NCI-H146 treated with DMSO at 0.1 percent for 48 hours (cell line): ENCODE measurements at regions not wholly inside any gene's neighbourhood (a gene's known extent, or its start where the extent isn't known, plus 50 kb on each side); places are given as distances from the start of the nearest gene placed in this dataset.

ENCODE experiments used
- DNase-seq: peaks from one replicate; lab custom pipeline; 2025; ENCODE audit not compliant: unreplicated experiment; lab: John Stamatoyannopoulos, UW

DNA sequence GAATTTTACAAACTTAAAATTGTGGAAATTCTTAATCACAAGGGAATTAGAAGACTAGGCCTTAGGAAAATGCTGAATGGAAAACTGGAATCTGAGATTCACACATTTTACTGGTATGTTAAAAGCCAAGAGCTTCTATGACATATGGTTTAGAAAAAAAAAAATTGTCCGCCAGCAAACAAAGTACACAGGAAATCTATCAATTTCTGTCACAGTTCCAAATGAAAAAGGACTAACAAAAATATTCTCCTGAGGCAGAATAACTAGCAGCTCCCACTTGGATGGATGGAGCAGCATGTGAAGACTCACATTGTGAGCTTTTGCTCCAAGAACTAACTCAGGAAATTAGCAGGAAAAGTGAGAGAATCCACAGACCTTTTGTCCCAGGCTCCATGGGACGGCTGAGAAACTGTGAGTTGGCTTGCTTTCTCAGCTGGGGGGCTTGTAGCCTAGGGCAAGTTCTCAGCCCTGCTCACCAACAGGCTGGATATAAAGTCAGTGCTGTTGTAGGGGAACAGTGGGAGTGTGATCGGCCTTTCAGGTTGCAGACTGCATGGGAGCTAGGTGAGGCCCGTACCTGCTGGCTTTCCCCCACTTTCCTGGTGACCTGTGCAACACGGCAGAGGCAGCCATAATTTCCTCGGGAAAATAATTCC lies 731.1 kb upstream of the SGO1 start:
- DNase-seq: no peak

DNA sequence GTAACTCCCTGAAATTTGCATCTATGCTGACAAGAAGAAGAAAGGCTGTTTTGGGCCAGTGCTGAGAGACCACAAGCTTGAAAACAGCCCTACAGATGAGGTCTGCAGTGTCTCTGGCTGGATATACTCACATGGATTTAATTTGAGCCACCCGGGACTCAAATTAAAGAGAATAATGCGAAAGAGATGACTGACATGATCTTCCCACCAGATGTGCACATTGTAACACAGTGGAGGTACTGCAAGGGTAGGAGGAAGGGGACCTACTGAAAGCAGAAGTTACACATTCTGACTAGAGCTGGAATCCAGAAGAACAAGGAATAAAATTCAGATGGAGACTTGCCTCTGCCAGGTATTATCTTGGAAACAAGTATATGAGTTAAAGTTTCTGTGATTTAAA lies 728.3 kb upstream of the SGO1 start:
- DNase-seq: no peak

DNA sequence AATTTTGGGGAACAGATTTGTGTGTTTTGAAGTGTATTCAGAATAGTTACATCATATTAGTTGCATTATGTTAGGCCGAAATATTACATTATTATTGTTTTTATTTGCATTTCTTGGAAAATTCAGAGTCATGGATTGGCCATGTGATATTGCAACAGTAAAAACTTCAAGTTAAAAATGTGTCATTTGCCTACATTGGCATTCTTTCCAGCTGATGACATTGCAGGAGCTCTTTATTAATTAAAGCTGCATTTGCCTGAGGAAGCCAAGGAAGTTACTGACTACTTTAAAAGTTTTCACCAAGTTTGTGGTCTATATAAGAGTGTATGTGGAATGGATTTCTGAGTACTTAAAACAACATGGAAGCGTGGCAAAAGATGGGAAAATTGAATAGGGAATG lies 726.4 kb upstream of the SGO1 start:
- DNase-seq: no peak

- DNase-seq: no peak
These were observed 723.5 kb upstream of the SGO1 start for GRCh38 chr3:20909511-20909910.

- DNase-seq: no peak
These were observed 719.3 kb upstream of the SGO1 start for GRCh38 chr3:20905210-20905805.

DNA sequence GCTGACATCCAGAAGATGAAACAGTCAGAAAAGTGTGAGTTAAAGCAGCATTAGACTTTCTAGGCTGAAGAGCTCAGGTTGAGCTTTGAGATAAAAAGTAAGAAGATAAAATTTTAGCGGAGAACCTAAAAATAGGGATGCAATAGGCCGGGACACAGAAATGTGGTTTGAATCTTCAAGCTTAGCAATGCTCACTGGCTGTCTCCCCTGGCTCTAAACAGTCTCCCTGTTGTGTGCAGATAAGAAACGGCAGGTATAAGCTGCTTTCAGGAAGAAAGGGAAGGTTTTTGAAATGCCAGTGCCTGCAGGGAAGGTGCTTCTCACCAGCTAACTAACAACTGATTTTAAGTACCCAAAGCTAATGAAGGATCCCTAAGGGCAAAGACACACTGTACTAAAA lies 718.7 kb upstream of the SGO1 start:
- no peak for DNase-seq

GRCh38 chr3:20898962-20899361 lies 713.0 kb upstream of the SGO1 start:
- DNase-seq: no peak

GRCh38 chr3:20890111-20890519 lies 704.1 kb upstream of the SGO1 start:
- DNase-seq: no peak

- no peak for DNase-seq
These were observed 692.7 kb upstream of the SGO1 start for GRCh38 chr3:20878691-20879090.

GRCh38 chr3:20873235-20873634 lies 687.2 kb upstream of the SGO1 start:
- DNase-seq: no peak

- no peak for DNase-seq
These were observed 684.3 kb upstream of the SGO1 start for GRCh38 chr3:20870106-20870899.

DNA sequence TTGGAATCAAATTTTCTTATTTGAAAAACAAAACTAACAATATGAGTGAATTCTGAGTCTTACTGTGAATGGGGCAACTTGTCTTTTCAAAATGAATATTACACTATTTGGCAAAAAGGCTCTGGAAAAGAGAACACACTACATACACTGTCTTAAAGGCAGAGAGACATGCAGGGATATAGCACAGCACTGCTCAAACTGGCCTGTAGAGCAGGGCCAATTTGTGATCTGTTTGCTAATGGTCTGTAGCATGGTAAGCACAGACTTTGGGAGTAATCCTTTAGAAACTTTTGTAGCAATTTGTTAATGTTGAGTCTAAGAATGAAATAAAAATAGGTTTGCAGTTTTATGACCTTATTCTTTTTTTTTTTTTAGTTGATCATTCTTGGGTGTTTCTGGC lies 679.8 kb upstream of the SGO1 start:
- DNase-seq: no peak

DNA sequence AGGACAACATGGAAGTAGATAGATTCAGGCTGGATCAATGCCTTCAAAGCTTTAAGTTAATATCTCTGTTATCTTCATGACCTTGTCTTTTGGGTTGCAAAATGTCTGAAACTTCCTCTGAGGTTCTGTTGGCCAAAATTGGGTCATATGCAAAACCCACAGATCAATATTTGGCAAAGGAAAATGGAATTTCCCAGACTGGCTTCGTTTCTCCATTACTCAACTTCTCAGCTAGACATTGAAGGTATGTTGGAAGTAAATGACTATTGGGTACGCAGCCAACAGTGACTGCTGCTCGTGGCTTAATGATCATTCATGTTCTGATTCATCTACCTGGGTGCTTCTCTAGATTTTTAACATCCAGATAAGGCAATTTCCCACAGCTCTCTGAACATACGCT lies 675.4 kb upstream of the SGO1 start:
- DNase-seq: no peak

- no peak for DNase-seq
These were observed 671.6 kb upstream of the SGO1 start for GRCh38 chr3:20857636-20858035.

GRCh38 chr3:20853890-20854289 lies 667.9 kb upstream of the SGO1 start:
- DNase-seq: no peak

- no peak for DNase-seq
These were observed 666.7 kb upstream of the SGO1 start for GRCh38 chr3:20852712-20853111.

- DNase-seq: no peak
These were observed 664.0 kb upstream of the SGO1 start for GRCh38 chr3:20849975-20850374.

GRCh38 chr3:20846832-20847231 lies 660.8 kb upstream of the SGO1 start:
- no peak for DNase-seq

DNA sequence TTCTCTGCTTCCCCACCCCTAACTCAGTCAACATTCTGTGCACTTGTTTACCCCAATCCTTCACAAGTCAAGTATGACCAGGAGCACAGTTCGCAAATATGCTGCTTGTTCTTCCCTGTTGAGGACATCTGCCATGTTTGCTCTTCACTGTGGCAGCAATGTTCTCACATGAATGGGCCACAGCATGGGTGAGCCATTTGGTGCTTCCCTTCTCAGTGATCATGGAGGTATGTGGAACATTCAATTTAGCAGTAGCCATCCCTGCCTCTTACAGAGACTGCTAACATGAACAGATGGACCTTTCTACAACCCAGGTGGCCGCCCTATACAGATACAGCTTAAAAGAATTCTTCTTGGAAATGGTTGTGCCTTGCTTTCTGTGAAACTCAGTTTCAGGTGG lies 660.1 kb upstream of the SGO1 start:
- no peak for DNase-seq

- DNase-seq: no peak
These were observed 658.8 kb upstream of the SGO1 start for GRCh38 chr3:20844851-20845250.

GRCh38 chr3:20842594-20843436 lies 656.8 kb upstream of the SGO1 start:
- no peak for DNase-seq
